ENCODE measurements at regions not wholly inside any gene's neighbourhood (a gene's known extent, or its start where the extent isn't known, plus 50 kb on each side); places are given as distances from the start of the nearest gene placed in this dataset.

DNA sequence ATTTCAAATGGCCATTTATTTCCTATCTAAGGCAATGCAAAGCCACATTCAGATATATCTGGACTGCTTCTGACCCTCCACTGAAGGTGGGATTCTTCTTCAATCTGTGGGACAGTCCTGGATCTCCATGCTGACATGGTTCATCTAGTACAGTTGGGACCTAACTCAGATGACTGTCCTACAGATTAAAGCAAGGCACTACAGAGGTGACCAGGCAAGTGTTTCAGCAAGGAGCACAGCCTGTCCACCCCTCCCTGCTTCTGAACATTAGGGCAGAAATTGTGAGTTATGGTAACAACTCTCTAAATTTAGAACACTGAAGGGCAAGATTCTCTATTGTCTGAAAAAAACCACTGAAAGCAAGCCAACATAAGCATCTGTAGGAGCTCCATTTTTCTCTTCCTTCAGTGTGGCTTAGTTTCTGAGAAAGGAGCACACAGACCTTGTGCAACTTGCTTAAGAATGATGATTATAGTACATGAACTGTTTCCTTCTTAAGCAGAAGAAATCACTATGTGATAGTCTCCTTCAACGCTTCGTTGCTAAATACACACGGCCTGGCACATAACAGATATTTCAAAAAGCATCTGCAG is 62.9 kb upstream of the BARX1 start:
- Histone ChIP-seq H3K36me3 (no peaks in the 10 kb centered on the region), H3K27ac (peak overlapping the region in 2 of 11 experiments; percentile 4 to 10; a peak in 3 of 22 replicates), H4K20me1 (no peaks in the 10 kb centered on the region), H3K27me3 (no peaks in the 10 kb centered on the region), H3K9me3 (replicated peaks in 1 of 11) (peaks cover 0 to 10% (median 0%) of the 10 kb centered on the region in 11 experiments; a peak in 5 of 22 replicates), H3K4me3 (no peak overlapping the region), H3K4me2 (peak overlapping the region in 5 of 11 experiments; percentile 2 to 37 (median 7); a peak in 6 of 22 replicates), H3K4me1 (peaks cover 7 to 20% (median 10%) of the 10 kb centered on the region in 10 experiments), H3K9ac (no peak overlapping the region)
- no peak for TF ChIP-seq Cebpa-rat (IDR thresholded peaks at IDR 0.05)

GRCh38 chr9:94016744-94017143 is 61.6 kb upstream of the BARX1 start:
- H3K9ac ChIP-seq, result no peak overlapping the region

GRCh38 chr9:94014920-94015319 is 59.8 kb upstream of the BARX1 start:
- Histone ChIP-seq H3K27me3 (no peaks in the 10 kb centered on the region), H3K9ac (no peak overlapping the region), H3K4me1 (peaks cover 10 to 32% (median 26%) of the 10 kb centered on the region in 10 experiments), H4K20me1 (no peaks in the 10 kb centered on the region), H3K36me3 (no peaks in the 10 kb centered on the region), H3K9me3 (replicated peaks in 1 of 11) (no peaks in the 10 kb centered on the region), H3K4me2 (no peak overlapping the region), H3K27ac (no peak overlapping the region), H3K4me3 (no peak overlapping the region)
- TF ChIP-seq Cebpa-rat (IDR thresholded peaks at IDR 0.05), result no peak

More at GRCh38 chr9:94016744-94017143, 61.6 kb upstream of the BARX1 start:
- peaks cover 10 to 23% (median 14%) of the 10 kb centered on the region in 10 experiments for H3K4me1 ChIP-seq
- H3K9me3 ChIP-seq (replicated peaks in 1 of 11), result 0 out of 22 replicates have a peak, but pooled peaks cover 0 to 4% (median 0%) of the 10 kb centered on the region in 11 experiments
- H3K4me2 ChIP-seq, result no peak overlapping the region
- no peak for TF ChIP-seq Cebpa-rat (IDR thresholded peaks at IDR 0.05)
- no peak overlapping the region for H3K27ac ChIP-seq
- no peak overlapping the region for H3K4me3 ChIP-seq
- H3K36me3 ChIP-seq, result no peaks in the 10 kb centered on the region
- H4K20me1 ChIP-seq, result no peaks in the 10 kb centered on the region
- no peaks in the 10 kb centered on the region for H3K27me3 ChIP-seq

GRCh38 chr9:94014066-94014654 is 59.0 kb upstream of the BARX1 start:
- H3K4me2 ChIP-seq, result peak overlapping the region in 1 of 11 experiments; percentile 62; a peak in 1 of 22 replicates

GRCh38 chr9:94010980-94011533 is 55.9 kb upstream of the BARX1 start:
- H3K4me2 ChIP-seq, result peak overlapping the region in 8 of 11 experiments; percentile 16 to 57 (median 32); a peak in 11 of 22 replicates
- no peaks in the 10 kb centered on the region for H4K20me1 ChIP-seq
- no peak for TF ChIP-seq Cebpa-rat (IDR thresholded peaks at IDR 0.05)
- no peak overlapping the region for H3K27ac ChIP-seq
- H3K27me3 ChIP-seq, result no peaks in the 10 kb centered on the region
- H3K4me1 ChIP-seq, result peaks cover 10 to 34% (median 18%) of the 10 kb centered on the region in 10 experiments
- H3K36me3 ChIP-seq, result no peaks in the 10 kb centered on the region
- H3K9ac ChIP-seq, result peak overlapping the region in 1 of 11 experiments; percentile 18; a peak in 1 of 22 replicates
- H3K4me3 ChIP-seq, result no peak overlapping the region
- H3K9me3 ChIP-seq (replicated peaks in 1 of 11), result no peaks in the 10 kb centered on the region

More at GRCh38 chr9:94014066-94014654, 59.0 kb upstream of the BARX1 start:
- H3K27ac ChIP-seq, result no peak overlapping the region
- H3K4me3 ChIP-seq, result no peak overlapping the region
- H3K9me3 ChIP-seq (replicated peaks in 1 of 11), result no peaks in the 10 kb centered on the region
- H3K9ac ChIP-seq, result no peak overlapping the region
- H4K20me1 ChIP-seq, result no peaks in the 10 kb centered on the region
- H3K27me3 ChIP-seq, result no peaks in the 10 kb centered on the region
- peaks cover 10 to 34% (median 27%) of the 10 kb centered on the region in 10 experiments for H3K4me1 ChIP-seq
- no peak for TF ChIP-seq Cebpa-rat (IDR thresholded peaks at IDR 0.05)
- no peaks in the 10 kb centered on the region for H3K36me3 ChIP-seq

GRCh38 chr9:94005272-94005901 is 50.2 kb upstream of the BARX1 start:
- TF ChIP-seq Cebpa-rat (IDR thresholded peaks at IDR 0.05), result no peak
- Histone ChIP-seq H3K4me2 (no peak overlapping the region), H3K9me3 (replicated peaks in 1 of 11) (peaks cover 0 to 6% (median 0%) of the 10 kb centered on the region in 11 experiments; a peak in 2 of 22 replicates), H3K27ac (no peak overlapping the region), H3K27me3 (no peaks in the 10 kb centered on the region), H3K4me1 (peaks cover 0 to 6% (median 0%) of the 10 kb centered on the region in 10 experiments; a peak in 6 of 20 replicates), H3K9ac (no peak overlapping the region), H3K36me3 (no peaks in the 10 kb centered on the region), H4K20me1 (no peaks in the 10 kb centered on the region), H3K4me3 (no peak overlapping the region)

All from BLaER1 treated with 17β-estradiol and CSF1 and Interleukin-3, amounts not matched to agents 10 nM and 100 nM (cell line).